ENCODE measurements at regions not wholly inside any gene's neighbourhood (a gene's known extent, or its start where the extent isn't known, plus 50 kb on each side); places are given as distances from the start of the nearest gene placed in this dataset.

DNA sequence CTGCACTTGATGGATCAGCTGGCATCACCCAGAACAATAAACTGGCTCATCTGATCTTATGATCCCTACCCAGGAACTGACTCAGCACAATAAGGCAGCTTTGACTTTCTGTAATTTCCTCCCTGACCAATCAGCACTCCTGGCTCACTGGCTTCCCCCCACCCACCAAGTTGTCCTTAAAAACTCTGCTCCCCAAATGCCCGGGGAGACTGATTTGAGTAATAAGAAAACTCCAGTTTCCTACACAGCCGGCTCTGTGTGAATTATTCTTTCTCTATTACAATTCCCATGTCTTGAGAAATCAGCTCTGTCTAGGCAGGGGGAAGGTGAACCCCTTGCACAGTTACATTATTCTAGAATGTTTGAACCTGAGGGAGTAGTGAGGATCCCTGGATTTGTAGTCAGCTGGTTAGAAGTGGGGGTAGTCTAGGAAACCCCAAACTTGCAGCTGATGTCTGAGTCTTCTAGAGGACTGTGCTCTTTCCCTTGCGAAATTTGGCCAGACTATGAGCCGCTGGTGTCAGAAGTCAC lies 111.7 kb upstream of the NEK6 start:
- Mint-ChIP-seq H3K27me3 (ENCODE audit: low read depth, unreplicated experiment) (peaks cover 28% of the 10 kb centered on the region), H3K27ac (ENCODE audit: unreplicated experiment) (no peak overlapping the region)

DNA sequence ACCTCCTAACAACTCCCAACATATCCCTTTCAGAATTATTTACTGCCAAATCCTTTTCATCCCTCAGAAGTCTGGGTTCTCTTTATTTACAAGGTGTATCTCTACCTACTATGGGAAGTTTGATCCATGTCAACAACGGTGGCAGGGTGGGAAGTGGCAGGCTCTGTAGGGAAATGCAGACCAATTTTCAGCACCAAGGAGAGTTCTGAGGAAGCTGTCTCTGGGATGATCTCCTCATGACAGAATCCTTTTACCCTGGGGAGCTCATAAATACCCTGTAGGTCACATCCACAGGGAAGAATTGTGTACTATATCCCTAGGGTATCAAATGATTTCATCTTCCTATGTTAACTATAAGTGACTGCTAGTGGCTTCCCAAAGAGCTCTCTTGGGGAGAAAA lies 107.8 kb upstream of the NEK6 start:
- Histone ChIP-seq H3K9ac (ENCODE audit: low read length) (no peak overlapping the region), H3K27ac (ENCODE audit: low read depth, low read length) (no peak overlapping the region), H2AFZ (ENCODE audit: low read depth, low read length) (no peak overlapping the region), H3K4me2 (ENCODE audit: low read length) (no peak overlapping the region), H3K9me3 (ENCODE audit: insufficient read depth, low read depth, low read length) (no peaks in the 10 kb centered on the region), H3K27me3 (ENCODE audit: insufficient read depth, low read length) (peaks cover 4% of the 10 kb centered on the region), H3K4me3 (ENCODE audit: insufficient read depth, low read depth, low read length) (no peak overlapping the region), H4K20me1 (ENCODE audit: insufficient read depth, low read length) (no peaks in the 10 kb centered on the region), H3K79me2 (ENCODE audit: insufficient read depth, low read length) (no peaks in the 10 kb centered on the region), H3K36me3 (ENCODE audit: insufficient read depth, low read length) (no peaks in the 10 kb centered on the region), H3K4me1 (ENCODE audit: insufficient read depth, low read length) (no peaks in the 10 kb centered on the region)
- TF ChIP-seq CTCF (IDR thresholded peaks at IDR 0.05; ENCODE audit: insufficient read depth, low read depth, low read length) = no peak
- no peak for TF ChIP-seq EZH2 (IDR thresholded peaks at IDR 0.05; ENCODE audit: insufficient read depth, low read length)
- Mint-ChIP-seq H3K4me3 (ENCODE audit: unreplicated experiment) (no peak overlapping the region), H3K9me3 (ENCODE audit: unreplicated experiment) (no peaks in the 10 kb centered on the region), H3K27me3 (ENCODE audit: low read depth, unreplicated experiment) (peaks cover 47% of the 10 kb centered on the region), H3K4me1 (ENCODE audit: low read depth, unreplicated experiment) (no peaks in the 10 kb centered on the region), H3K36me3 (ENCODE audit: low read depth, unreplicated experiment) (no peaks in the 10 kb centered on the region), H3K27ac (ENCODE audit: unreplicated experiment) (no peak overlapping the region)
- no peak for DNase-seq (ENCODE audit: low read depth)
- FAIRE-seq = no peak

More for the DNA sequence above, 111.7 kb upstream of the NEK6 start:
- Histone ChIP-seq H4K20me1 (ENCODE audit: insufficient read depth, low read length) (no peaks in the 10 kb centered on the region), H3K4me2 (ENCODE audit: low read length) (no peak overlapping the region), H3K4me1 (ENCODE audit: insufficient read depth, low read length) (peaks cover 7% of the 10 kb centered on the region), H3K4me3 (ENCODE audit: insufficient read depth, low read depth, low read length) (no peak overlapping the region), H3K9me3 (ENCODE audit: insufficient read depth, low read depth, low read length) (no peaks in the 10 kb centered on the region), H3K79me2 (ENCODE audit: insufficient read depth, low read length) (no peaks in the 10 kb centered on the region), H3K27me3 (ENCODE audit: insufficient read depth, low read length) (no peaks in the 10 kb centered on the region), H3K9ac (ENCODE audit: low read length) (no peak overlapping the region), H3K36me3 (ENCODE audit: insufficient read depth, low read length) (no peaks in the 10 kb centered on the region), H2AFZ (ENCODE audit: low read depth, low read length) (no peak overlapping the region), H3K27ac (ENCODE audit: low read depth, low read length) (no peak overlapping the region)
- no peak for DNase-seq (ENCODE audit: low read depth)
- H3K9me3 Mint-ChIP-seq (ENCODE audit: unreplicated experiment) = no peaks in the 10 kb centered on the region
- H3K4me1 Mint-ChIP-seq (ENCODE audit: low read depth, unreplicated experiment) = peaks cover 14% of the 10 kb centered on the region
- no peak overlapping the region for H3K4me3 Mint-ChIP-seq (ENCODE audit: unreplicated experiment)
- TF ChIP-seq EZH2 (IDR thresholded peaks at IDR 0.05; ENCODE audit: insufficient read depth, low read length) = no peak
- TF ChIP-seq CTCF (IDR thresholded peaks at IDR 0.05; ENCODE audit: insufficient read depth, low read depth, low read length) = no peak
- no peaks in the 10 kb centered on the region for H3K36me3 Mint-ChIP-seq (ENCODE audit: low read depth, unreplicated experiment)
- no peak for FAIRE-seq

- Histone ChIP-seq H3K4me2 (ENCODE audit: low read length) (no peak overlapping the region), H3K79me2 (ENCODE audit: insufficient read depth, low read length) (no peaks in the 10 kb centered on the region), H3K9ac (ENCODE audit: low read length) (no peak overlapping the region), H3K4me3 (ENCODE audit: insufficient read depth, low read depth, low read length) (no peak overlapping the region), H3K4me1 (ENCODE audit: insufficient read depth, low read length) (no peaks in the 10 kb centered on the region), H3K27ac (ENCODE audit: low read depth, low read length) (no peak overlapping the region), H4K20me1 (ENCODE audit: insufficient read depth, low read length) (no peaks in the 10 kb centered on the region), H3K36me3 (ENCODE audit: insufficient read depth, low read length) (no peaks in the 10 kb centered on the region), H3K27me3 (ENCODE audit: insufficient read depth, low read length) (peaks cover 5% of the 10 kb centered on the region), H3K9me3 (ENCODE audit: insufficient read depth, low read depth, low read length) (no peaks in the 10 kb centered on the region), H2AFZ (ENCODE audit: low read depth, low read length) (no peak overlapping the region)
- Mint-ChIP-seq H3K27me3 (ENCODE audit: low read depth, unreplicated experiment) (peaks cover 9% of the 10 kb centered on the region), H3K36me3 (ENCODE audit: low read depth, unreplicated experiment) (no peaks in the 10 kb centered on the region), H3K27ac (ENCODE audit: unreplicated experiment) (no peak overlapping the region), H3K4me3 (ENCODE audit: unreplicated experiment) (no peak overlapping the region), H3K9me3 (ENCODE audit: unreplicated experiment) (peaks cover 2% of the 10 kb centered on the region), H3K4me1 (ENCODE audit: low read depth, unreplicated experiment) (no peaks in the 10 kb centered on the region)
- no peak for FAIRE-seq
- no peak for DNase-seq (ENCODE audit: low read depth)
- TF ChIP-seq EZH2 (IDR thresholded peaks at IDR 0.05; ENCODE audit: insufficient read depth, low read length) (no peak), CTCF (IDR thresholded peaks at IDR 0.05; ENCODE audit: insufficient read depth, low read depth, low read length) (no peak)
Measured at GRCh38 chr9:124163760-124164255, 93.9 kb upstream of the NEK6 start.
